Left colon (tissue), 2 donors: ENCODE measurements at regions not wholly inside any gene's neighbourhood (a gene's known extent, or its start where the extent isn't known, plus 50 kb on each side); places are given as distances from the start of the nearest gene placed in this dataset.

ENCODE experiments used
- ATAC-seq: fragments of 200-7000 bp; cut with Tn5 transposase; one replicate; pipeline ENCODE4 v1.9.1; 2020; ENCODE audit warnings: mild to moderate bottlenecking, moderate library complexity
- DNase-seq, 2 donors: peaks; one replicate each; pipeline ENCODE4 v3.0.0-alpha.2; 2020
- intact Hi-C, 2 donors: fragments of 100-400 bp; cut with DNase I in 1 of 2; cut with micrococcal nuclease in 1 of 2; formaldehyde crosslinking; loops; one replicate each; pipeline versions ENCODE4 v1.11.2 to v1.14.0; 2022; cut with DNase I, micrococcal nuclease
- donor health status: DM: no; HTN: no; CAD: no.
- donor health status: DM: yes; HTN: yes; CAD: no.

DNA sequence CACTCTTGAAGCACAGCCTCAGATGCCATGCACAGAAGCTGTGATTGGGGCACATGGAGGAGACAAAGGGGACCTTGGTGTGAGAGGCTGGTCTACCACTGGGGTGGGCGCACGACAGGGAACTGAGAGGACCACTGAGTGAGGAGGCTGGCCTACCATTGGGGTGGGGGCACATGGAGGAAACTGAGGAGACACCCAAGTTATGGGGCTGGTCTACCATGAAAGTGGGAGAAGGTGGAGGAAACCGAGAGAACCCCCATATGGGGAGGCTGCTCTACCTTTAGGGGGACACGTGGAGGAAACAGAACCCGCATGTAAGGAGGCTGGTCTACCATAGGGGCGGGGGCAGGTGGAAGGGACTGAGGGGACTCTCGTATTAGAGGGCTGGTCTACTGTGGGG is 153.4 kb downstream of the FBLN2 start:
- peak in 1 of 2 donors; percentile 15 for DNase-seq
- ATAC-seq = no peak
- intact Hi-C loops = no loop called here

DNA sequence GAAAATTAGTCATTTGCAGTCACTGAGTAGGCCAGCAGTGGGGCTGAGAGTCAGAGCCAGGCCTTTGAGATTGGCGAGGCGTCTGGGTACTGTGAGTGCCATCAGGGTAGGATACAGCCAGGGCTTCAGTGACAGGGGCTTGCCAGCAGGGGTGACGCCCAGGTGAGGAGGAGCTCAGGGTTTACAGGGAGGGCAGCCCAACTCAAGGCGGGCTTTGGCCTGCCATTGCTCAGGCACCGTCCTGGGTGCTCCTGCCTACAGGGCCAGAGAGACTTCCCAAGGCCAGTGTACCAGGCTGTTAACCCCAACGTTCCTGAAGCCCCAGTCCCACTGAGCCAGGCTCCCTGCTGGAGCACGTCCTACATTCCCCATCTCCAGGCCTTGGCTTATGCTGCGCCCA is 152.0 kb downstream of the FBLN2 start:
- DNase-seq (no peak), ATAC-seq (no peak)
- intact Hi-C loops = no loop called here

GRCh38 chr3:13700362-13700761 is 151.4 kb downstream of the FBLN2 start:
- DNase-seq (no peak), ATAC-seq (no peak)
- intact Hi-C loops = no loop called here

- no peak for ATAC-seq
- DNase-seq = no peak
- intact Hi-C loops = no loop called here
Measured at GRCh38 chr3:13696699-13697098, 147.8 kb downstream of the FBLN2 start.

DNA sequence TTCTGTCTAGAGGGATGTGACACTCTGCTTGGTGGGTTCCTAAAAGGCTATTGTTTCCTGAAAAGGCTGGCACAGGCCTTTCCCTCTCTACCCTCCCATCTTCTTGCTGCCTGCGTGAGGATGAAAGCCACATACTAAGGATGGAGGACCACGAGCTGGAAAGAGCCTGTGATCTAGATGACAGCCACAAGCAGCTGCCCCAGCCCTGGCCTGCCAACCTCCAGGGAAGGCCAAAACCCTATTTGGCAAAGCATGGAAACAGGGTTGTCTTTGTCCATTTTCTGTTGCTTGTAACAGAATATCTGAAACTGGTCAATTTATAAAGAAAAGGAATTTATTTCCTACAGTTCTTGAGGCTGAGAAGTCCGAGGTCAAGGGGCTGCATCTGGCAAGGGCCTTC is 144.5 kb downstream of the FBLN2 start:
- intact Hi-C loops = no loop called here
- no peak for ATAC-seq
- no peak for DNase-seq

GRCh38 chr3:13690636-13691035 is 141.7 kb downstream of the FBLN2 start:
- intact Hi-C loops = no loop called here
- DNase-seq = no peak
- no peak for ATAC-seq

DNA sequence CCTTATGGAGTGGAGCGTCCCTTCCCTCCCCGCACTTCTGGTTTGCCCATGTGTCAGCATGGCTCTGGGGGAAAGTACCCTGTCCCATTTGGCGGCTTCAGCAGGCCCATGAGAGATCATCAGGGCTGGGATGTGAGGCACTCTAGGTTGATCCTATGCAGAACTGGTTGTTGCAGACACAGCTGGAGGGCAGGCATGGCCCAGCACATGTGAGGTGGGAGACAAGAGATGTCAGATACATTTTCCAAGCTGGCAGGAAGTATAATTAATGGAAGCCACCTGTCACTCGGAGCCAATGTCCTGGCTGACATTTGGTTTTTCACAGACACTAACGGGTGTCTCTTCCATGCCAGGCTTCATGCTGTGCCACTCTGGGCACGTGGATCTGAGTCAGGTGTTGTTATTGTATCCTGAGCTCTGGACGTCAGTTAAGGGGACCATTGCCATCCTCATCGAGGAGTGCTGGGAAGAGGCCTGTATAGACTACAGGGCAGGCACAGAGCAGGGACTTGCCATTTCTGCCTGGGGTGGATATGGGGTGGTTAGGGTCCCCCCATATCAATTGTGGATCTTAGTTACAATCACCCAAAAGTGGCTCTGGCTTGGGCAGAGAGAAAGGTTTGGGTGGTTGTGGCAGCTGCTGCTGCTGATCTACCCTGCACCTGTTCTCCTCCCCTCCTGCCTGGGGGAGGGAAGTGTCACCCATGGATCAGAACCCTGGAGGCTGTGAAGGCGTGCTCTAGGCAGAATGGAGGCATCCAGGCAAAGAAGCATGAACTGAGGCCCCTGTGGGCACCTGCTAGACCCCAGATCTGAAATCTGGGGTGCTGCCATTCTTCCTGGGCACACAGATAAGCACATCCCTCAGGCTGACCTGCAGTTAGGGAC is 140.7 kb downstream of the FBLN2 start:
- ATAC-seq (no peak), DNase-seq (no peak)

DNA sequence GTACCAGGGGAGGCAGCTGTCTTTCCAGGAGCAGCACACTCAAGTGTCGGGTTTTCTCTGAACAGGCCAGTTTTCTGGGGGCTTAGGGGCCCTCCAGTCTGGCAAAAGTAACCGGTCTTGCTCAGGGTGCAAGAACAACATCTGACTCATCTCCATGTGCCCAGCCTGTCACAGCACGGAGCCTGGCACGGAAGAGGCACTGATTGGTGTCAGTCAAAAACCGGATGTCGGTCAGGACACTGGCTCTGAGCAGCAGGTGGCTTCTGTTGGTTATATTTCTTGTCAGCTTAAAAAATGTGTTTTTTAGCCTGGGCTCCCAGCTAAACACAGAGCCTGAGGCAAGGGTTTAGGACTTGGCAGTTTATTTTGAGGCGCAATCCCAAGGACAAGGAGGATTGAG is 139.9 kb downstream of the FBLN2 start:
- ATAC-seq = no peak
- intact Hi-C loops = no loop called here
- no peak for DNase-seq

More for the DNA sequence above, 140.7 kb downstream of the FBLN2 start:
- intact Hi-C loops = no loop called here

- no peak for DNase-seq
- intact Hi-C loops = no loop called here
- no peak for ATAC-seq
Measured at GRCh38 chr3:13688034-13688433, 139.1 kb downstream of the FBLN2 start.
